CD4-positive, CD25-positive, alpha-beta regulatory T cell (primary cell): ENCODE measurements at regions not wholly inside any gene's neighbourhood (a gene's known extent, or its start where the extent isn't known, plus 50 kb on each side); places are given as distances from the start of the nearest gene placed in this dataset.

Experiments
- ATAC-seq, 2 donors: fragments of 150-1000 bp; cut with Tn5 transposase; one replicate each; pipeline ENCODE4 v1.10.0; 2021; ENCODE audit warnings: low read depth in 2 of 2, moderate number of reproducible peaks in 2 of 2, moderate library complexity in 1 of 2
- DNase-seq, 3 donors: peaks; one replicate each; pipeline versions ENCODE4 v3.0.0 to v3.0.0-alpha.2; 2012 to 2022; ENCODE audit warnings: mixed read lengths in 1 of 3
- H3K27ac ChIP-seq: one replicate; pipeline ENCODE4 v1.7.0; 2013; ENCODE audit warnings: mild to moderate bottlenecking, low read length; ENCODE audit not compliant: insufficient read depth, poor library complexity, severe bottlenecking
- H3K27me3 ChIP-seq: one replicate; pipeline ENCODE4 v1.7.0; 2013; ENCODE audit warnings: low read length; ENCODE audit not compliant: control insufficient read depth, insufficient read depth
- H3K36me3 ChIP-seq: one replicate; pipeline ENCODE4 v1.7.0; 2013; ENCODE audit warnings: mild to moderate bottlenecking, low read length, moderate library complexity; ENCODE audit not compliant: control insufficient read depth, insufficient read depth
- H3K4me1 ChIP-seq: 2 replicates; pipeline ENCODE4 v1.7.0; 2013; ENCODE audit warnings: mild to moderate bottlenecking, low read length; ENCODE audit not compliant: insufficient read depth, control insufficient read depth, poor library complexity, severe bottlenecking
- H3K4me3 ChIP-seq: one replicate; pipeline ENCODE4 v1.7.0; 2013; ENCODE audit warnings: low read depth, mild to moderate bottlenecking, low read length, moderate library complexity
- H3K9me3 ChIP-seq, 2 experiments: 1 replicate in 1 of 2; 2 replicates in 1 of 2; pipeline ENCODE4 v1.7.0; 2013; ENCODE audit warnings: low read length in 2 of 2, mild to moderate bottlenecking in 1 of 2, moderate library complexity in 1 of 2; ENCODE audit not compliant: control insufficient read depth in 2 of 2
- H3K27ac Mint-ChIP-seq, 3 donors: one replicate each; pipeline ENCODE4 v1.8.0; 2020 to 2022; ENCODE audit warnings: mild to moderate bottlenecking in 3 of 3, mixed read lengths in 3 of 3, moderate library complexity in 2 of 3
- H3K27me3 Mint-ChIP-seq: one replicate; pipeline ENCODE4 v1.8.0; 2022; ENCODE audit warnings: mild to moderate bottlenecking, mixed read lengths
- H3K36me3 Mint-ChIP-seq: one replicate; pipeline ENCODE4 v1.8.0; 2020; ENCODE audit warnings: mixed read lengths
- H3K4me1 Mint-ChIP-seq, 4 donors: one replicate each; pipeline ENCODE4 v1.8.0; 2020 to 2022; ENCODE audit warnings: mixed read lengths in 4 of 4, mild to moderate bottlenecking in 1 of 4
- H3K4me3 Mint-ChIP-seq, 4 donors: one replicate each; pipeline ENCODE4 v1.8.0; 2020 to 2022; ENCODE audit warnings: mild to moderate bottlenecking in 4 of 4, mixed read lengths in 4 of 4, moderate library complexity in 3 of 4
- H3K9me3 Mint-ChIP-seq, 7 donors: one replicate each; pipeline ENCODE4 v1.8.0; 2020 to 2022; ENCODE audit warnings: mixed read lengths in 7 of 7, mild to moderate bottlenecking in 3 of 7, moderate library complexity in 2 of 7

DNA sequence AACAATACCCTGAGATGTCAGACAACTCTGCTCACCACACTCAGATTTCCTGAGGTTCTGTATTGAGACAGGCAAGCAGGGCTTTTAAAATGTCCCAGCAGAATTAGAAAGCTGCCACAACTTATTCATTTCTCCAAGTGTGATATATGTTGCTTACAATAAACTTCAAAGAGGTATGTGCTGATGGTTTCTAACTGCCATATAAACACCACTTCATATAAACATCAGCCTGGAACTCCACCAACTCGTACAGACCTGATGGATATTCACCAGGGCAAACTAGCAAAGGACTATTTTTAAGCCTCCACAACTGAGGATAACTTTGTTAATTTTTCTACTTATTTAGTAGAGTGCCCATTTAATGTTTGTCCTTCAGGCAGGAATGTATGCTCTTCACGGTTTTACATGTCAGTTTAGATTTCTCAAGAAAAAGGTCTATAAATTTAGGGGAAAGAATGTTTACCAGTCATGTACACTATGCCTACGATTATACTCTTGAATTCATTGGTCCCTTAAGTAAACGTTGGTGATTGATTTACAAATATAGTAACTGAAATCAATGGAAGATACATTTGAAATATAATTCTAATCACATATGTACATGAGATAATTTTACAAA is 109.6 kb upstream of the ABI3BP start:
- Mint-ChIP-seq H3K36me3 (no peaks in the 10 kb centered on the region), H3K9me3 (peaks cover 0 to 8% (median 0%) of the 10 kb centered on the region in 7 donors), H3K27me3 (peaks cover 16% of the 10 kb centered on the region), H3K4me1 (no peaks in the 10 kb centered on the region), H3K4me3 (no peak overlapping the region), H3K27ac (no peak overlapping the region)
- H3K9me3 ChIP-seq: no peaks in the 10 kb centered on the region
- peaks cover 6% of the 10 kb centered on the region for H3K27me3 ChIP-seq
- DNase-seq: no peak
- H3K36me3 ChIP-seq: no peaks in the 10 kb centered on the region
- no peaks in the 10 kb centered on the region for H3K4me1 ChIP-seq
- no peak overlapping the region for H3K4me3 ChIP-seq
- no peak for ATAC-seq
- no peak overlapping the region for H3K27ac ChIP-seq

DNA sequence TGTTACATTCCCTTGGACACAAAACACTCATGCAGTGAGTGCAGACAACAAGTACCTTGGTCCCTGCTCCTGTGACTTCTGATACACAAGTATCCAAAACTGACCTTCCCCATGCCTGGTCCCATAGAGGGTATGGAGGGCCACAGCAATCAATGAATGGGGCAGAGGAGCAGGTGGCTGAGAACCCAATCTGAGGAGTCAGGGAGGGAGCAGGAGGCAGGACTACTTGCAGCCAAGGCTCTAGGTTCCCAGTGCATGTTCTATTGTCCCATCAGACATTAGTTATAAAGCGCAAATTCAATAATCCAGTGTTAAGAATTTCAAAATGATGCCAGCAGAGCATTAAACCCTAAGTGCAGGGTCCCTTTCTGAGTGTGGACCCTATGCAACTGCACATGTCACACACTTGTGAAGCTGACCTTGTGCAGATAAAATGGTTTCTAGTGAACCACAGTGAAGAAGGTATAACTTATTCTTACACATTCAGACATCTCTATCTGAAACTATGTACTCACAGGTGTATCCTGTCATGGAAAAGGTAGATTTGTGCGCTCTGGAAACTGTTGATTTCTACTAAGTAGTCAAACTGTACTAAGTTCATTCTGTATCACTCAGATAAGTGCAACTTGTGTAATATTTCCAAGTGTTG is 107.3 kb upstream of the ABI3BP start:
- H3K4me1 Mint-ChIP-seq: no peaks in the 10 kb centered on the region
- H3K27ac Mint-ChIP-seq: no peak overlapping the region
- peaks cover 6% of the 10 kb centered on the region for H3K27me3 ChIP-seq
- H3K27me3 Mint-ChIP-seq: peaks cover 16% of the 10 kb centered on the region
- ATAC-seq (no peak), DNase-seq (no peak)
- no peaks in the 10 kb centered on the region for H3K36me3 Mint-ChIP-seq
- no peak overlapping the region for H3K27ac ChIP-seq
- H3K36me3 ChIP-seq: no peaks in the 10 kb centered on the region
- no peaks in the 10 kb centered on the region for H3K4me1 ChIP-seq
- no peaks in the 10 kb centered on the region for H3K9me3 ChIP-seq
- H3K9me3 Mint-ChIP-seq: no peaks in the 10 kb centered on the region
- no peak overlapping the region for H3K4me3 Mint-ChIP-seq
- no peak overlapping the region for H3K4me3 ChIP-seq

DNA sequence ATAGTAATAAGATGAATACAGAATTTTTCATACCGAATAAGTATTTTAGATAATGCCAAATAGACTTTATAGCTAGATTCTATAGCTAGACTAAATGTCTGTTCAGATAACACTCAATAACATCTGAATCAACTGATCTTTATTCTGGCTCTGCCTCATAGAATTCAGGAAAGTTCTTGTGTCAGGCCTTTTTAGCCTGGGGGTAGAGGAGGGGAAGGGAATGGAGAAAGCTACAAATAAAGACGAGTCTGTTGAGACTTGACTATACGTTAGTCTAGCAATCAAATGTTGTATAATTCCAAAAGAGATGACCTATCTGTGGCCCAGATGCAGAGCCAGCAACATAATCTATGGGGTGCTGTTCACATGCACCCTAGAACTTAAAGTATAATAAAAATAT is 106.6 kb upstream of the ABI3BP start:
- no peaks in the 10 kb centered on the region for H3K9me3 ChIP-seq
- DNase-seq (no peak), ATAC-seq (no peak)
- Mint-ChIP-seq H3K4me3 (no peak overlapping the region), H3K27ac (no peak overlapping the region), H3K4me1 (no peaks in the 10 kb centered on the region), H3K27me3 (peaks cover 10% of the 10 kb centered on the region), H3K9me3 (no peaks in the 10 kb centered on the region), H3K36me3 (no peaks in the 10 kb centered on the region)
- H3K36me3 ChIP-seq: no peaks in the 10 kb centered on the region
- peaks cover 6% of the 10 kb centered on the region for H3K27me3 ChIP-seq
- no peak overlapping the region for H3K27ac ChIP-seq
- no peaks in the 10 kb centered on the region for H3K4me1 ChIP-seq
- no peak overlapping the region for H3K4me3 ChIP-seq

DNA sequence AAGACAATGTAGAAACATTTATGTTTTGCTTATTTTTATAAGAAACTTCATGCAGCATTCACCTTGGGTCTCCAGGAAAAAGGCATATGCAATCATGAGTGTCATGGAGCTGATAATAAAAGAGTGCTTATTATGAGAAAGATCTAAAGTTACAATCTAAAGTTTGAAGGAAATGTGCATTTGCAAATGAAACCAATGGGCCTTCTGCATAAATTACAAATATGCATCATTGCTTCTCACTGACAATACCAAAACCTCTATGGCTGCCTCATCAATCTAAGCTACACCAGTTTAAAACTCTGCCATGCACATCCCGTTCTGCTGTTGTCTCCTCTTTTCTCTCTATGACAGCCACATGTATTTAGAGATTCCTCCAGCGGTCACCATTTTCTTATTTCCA is 103.2 kb upstream of the ABI3BP start:
- no peaks in the 10 kb centered on the region for H3K4me1 Mint-ChIP-seq
- no peak overlapping the region for H3K4me3 Mint-ChIP-seq
- H3K27ac ChIP-seq: no peak overlapping the region
- no peak overlapping the region for H3K4me3 ChIP-seq
- H3K27me3 ChIP-seq: peaks cover 8% of the 10 kb centered on the region
- no peaks in the 10 kb centered on the region for H3K36me3 Mint-ChIP-seq
- H3K9me3 Mint-ChIP-seq: no peaks in the 10 kb centered on the region
- H3K9me3 ChIP-seq: no peaks in the 10 kb centered on the region
- no peak for DNase-seq
- H3K27me3 Mint-ChIP-seq: peaks cover 4% of the 10 kb centered on the region
- H3K4me1 ChIP-seq: no peaks in the 10 kb centered on the region
- no peak overlapping the region for H3K27ac Mint-ChIP-seq
- no peak for ATAC-seq
- H3K36me3 ChIP-seq: no peaks in the 10 kb centered on the region

DNA sequence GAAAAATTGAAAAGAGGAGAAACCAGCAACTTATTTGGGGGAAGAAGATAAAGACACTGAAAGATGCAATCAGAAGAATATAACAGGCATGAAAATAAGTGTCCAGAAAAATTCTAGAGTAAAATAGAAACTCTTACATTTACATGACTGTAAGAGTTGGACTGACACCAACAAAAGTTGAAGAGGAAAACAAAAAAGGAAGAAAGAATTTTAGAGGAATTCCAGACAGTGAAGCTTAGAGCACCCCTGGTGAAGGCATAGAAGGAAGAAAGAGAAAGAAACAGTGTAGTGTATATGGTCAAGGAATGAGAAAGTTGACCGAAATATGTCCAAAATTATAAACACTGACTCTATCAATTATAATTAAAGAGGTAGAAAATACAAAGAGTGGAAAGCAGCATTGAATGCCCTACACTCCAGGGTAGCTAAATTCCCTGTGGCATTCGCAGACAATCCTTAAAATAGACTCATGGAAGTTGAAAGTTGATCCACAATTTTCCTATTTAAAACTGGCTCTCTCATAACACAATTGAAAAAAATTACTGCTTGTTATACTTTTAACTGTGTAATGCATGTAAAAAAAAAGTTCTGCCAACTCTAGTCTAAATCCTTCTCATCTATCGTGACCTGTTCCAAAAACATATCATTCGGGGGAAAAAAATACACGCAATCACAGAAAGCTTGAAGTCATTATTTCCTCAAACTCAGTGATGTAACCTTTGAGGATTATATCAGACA is 102.6 kb upstream of the ABI3BP start:
- peaks cover 5% of the 10 kb centered on the region for H3K27me3 ChIP-seq

DNA sequence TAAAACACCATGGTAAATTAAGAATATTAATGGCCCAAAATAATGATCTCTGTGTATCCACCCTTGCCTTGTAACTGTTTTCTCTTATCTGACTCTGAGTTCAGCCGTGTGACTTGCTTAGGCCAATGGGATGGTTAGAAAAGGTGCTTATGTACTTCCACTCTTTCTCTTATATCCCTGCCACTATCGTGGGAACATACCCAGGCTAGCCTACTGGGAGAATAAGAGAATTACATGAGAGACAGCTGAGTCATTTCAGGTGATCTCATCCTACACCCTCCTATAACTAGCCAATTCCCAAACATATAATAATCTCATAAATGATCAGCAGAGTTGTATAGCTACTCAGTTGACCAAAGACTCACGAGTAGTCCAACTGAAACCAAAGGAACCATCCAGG is 98.3 kb upstream of the ABI3BP start:
- H3K9me3 Mint-ChIP-seq: peaks cover 0 to 2% (median 0%) of the 10 kb centered on the region in 7 donors
- DNase-seq: no peak

More for the DNA sequence above, 102.6 kb upstream of the ABI3BP start:
- no peak for DNase-seq
- Mint-ChIP-seq H3K36me3 (no peaks in the 10 kb centered on the region), H3K4me1 (no peaks in the 10 kb centered on the region), H3K27ac (no peak overlapping the region), H3K27me3 (peaks cover 4% of the 10 kb centered on the region), H3K9me3 (no peaks in the 10 kb centered on the region), H3K4me3 (no peak overlapping the region)
- Histone ChIP-seq H3K36me3 (no peaks in the 10 kb centered on the region), H3K27ac (no peak overlapping the region), H3K4me3 (no peak overlapping the region), H3K4me1 (no peaks in the 10 kb centered on the region), H3K9me3 (no peaks in the 10 kb centered on the region)
- no peak for ATAC-seq

DNA sequence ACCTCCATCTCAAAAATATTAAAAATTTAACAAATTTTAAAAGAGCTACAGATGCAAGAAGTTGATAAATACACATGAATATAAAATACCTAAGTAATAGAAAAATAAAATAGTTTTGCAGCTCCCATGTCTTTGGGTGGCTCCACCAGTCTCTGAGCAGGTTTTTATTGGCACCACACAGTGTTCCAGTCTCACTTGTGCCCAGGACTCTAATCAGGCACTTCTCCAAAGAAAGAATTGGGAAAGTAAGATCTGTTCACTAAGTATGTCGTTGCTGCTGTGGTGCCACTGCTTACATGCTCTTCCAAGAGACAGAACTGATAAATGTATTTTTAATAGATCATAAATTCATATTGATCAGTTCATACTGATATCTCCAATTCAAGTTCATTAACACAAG is 92.5 kb upstream of the ABI3BP start:
- Mint-ChIP-seq H3K27me3 (peaks cover 7% of the 10 kb centered on the region), H3K36me3 (no peaks in the 10 kb centered on the region), H3K4me3 (no peak overlapping the region), H3K9me3 (peaks cover 0 to 2% (median 0%) of the 10 kb centered on the region in 7 donors), H3K4me1 (no peaks in the 10 kb centered on the region), H3K27ac (no peak overlapping the region)
- Histone ChIP-seq H3K27ac (no peak overlapping the region), H3K27me3 (peaks cover 3% of the 10 kb centered on the region), H3K4me3 (no peak overlapping the region), H3K36me3 (no peaks in the 10 kb centered on the region), H3K4me1 (no peaks in the 10 kb centered on the region), H3K9me3 (no peaks in the 10 kb centered on the region)
- ATAC-seq: no peak
- no peak for DNase-seq

More for the DNA sequence above, 98.3 kb upstream of the ABI3BP start:
- Histone ChIP-seq H3K27me3 (peaks cover 5% of the 10 kb centered on the region), H3K4me1 (no peaks in the 10 kb centered on the region), H3K36me3 (no peaks in the 10 kb centered on the region), H3K9me3 (no peaks in the 10 kb centered on the region), H3K4me3 (no peak overlapping the region), H3K27ac (no peak overlapping the region)
- H3K27ac Mint-ChIP-seq: no peak overlapping the region
- H3K4me3 Mint-ChIP-seq: no peak overlapping the region
- no peaks in the 10 kb centered on the region for H3K4me1 Mint-ChIP-seq
- H3K27me3 Mint-ChIP-seq: peaks cover 11% of the 10 kb centered on the region
- no peaks in the 10 kb centered on the region for H3K36me3 Mint-ChIP-seq
- no peak for ATAC-seq
